ENCODE measurements at regions not wholly inside any gene's neighbourhood (a gene's known extent, or its start where the extent isn't known, plus 50 kb on each side); places are given as distances from the start of the nearest gene placed in this dataset.

DNA sequence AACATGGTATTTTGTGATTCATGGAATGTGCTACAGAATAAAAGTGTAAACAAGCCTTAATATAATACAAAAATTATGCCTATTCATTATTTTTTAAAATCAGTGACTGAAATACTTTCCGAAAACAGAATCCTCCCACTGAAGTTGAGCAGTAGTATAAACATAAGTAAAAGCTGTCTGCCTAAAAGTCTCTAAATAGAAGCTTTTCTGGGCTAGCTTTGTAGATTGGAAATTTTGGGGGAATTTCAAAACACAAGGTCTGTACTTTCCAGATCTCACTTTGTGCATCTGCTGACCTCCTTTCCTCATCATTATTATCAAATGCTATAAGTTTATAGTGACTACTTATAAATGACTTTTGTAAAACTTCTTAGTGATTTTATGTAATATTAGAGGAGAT is 80.4 kb upstream of the TRHDE start:
- no peak overlapping the region for H3K9ac ChIP-seq (ENCODE audit: low read depth, low read length)
- H4K91ac ChIP-seq (ENCODE audit: insufficient read depth, low read depth, low read length) = no peak overlapping the region
- no peak overlapping the region for H3K4me3 ChIP-seq (ENCODE audit: insufficient read depth, low read depth, low read length)
- intact Hi-C loops (cut with micrococcal nuclease) = no loop called here
- no peaks in the 10 kb centered on the region for H3K9me3 ChIP-seq (ENCODE audit: control insufficient read depth, insufficient read depth, low read length)
- no peak overlapping the region for H3K56ac ChIP-seq (ENCODE audit: extremely low read depth, insufficient read depth, low read length)
- H3K9me1 ChIP-seq (ENCODE audit: insufficient read depth, low read length) = no peaks in the 10 kb centered on the region
- H4K8ac ChIP-seq (ENCODE audit: low read depth in 2 of 2, low read length in 2 of 2) = no peak overlapping the region
- H2BK20ac ChIP-seq (ENCODE audit: low read depth, low read length) = no peak overlapping the region
- no peaks in the 10 kb centered on the region for H3K79me1 ChIP-seq (ENCODE audit: low read depth in 1 of 2, low read length in 2 of 2)
- no peak for DNase-seq
- H2AK9ac ChIP-seq (replicated peaks; ENCODE audit: low read depth, low read length, poor library complexity) = no peak overlapping the region
- TF ChIP-seq RFX5 (IDR thresholded peaks at IDR 0.05; ENCODE audit: low read depth, low read length) = no peak
- TF ChIP-seq, protein P1, sequence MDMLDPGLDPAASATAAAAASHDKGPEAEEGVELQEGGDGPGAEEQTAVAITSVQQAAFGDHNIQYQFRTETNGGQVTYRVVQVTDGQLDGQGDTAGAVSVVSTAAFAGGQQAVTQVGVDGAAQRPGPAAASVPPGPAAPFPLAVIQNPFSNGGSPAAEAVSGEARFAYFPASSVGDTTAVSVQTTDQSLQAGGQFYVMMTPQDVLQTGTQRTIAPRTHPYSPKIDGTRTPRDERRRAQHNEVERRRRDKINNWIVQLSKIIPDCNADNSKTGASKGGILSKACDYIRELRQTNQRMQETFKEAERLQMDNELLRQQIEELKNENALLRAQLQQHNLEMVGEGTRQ (IDR thresholded peaks at IDR 0.05; ENCODE audit: low read depth, low read length) = no peak
- no peak for TF ChIP-seq MXI1 (IDR thresholded peaks at IDR 0.05; ENCODE audit: borderline replicate concordance, low read depth, low read length)
- no peak for TF ChIP-seq MAFK (IDR thresholded peaks at IDR 0.05; ENCODE audit: low read depth, low read length)
- no peak for TF ChIP-seq NFE2L2 (IDR thresholded peaks at IDR 0.05; ENCODE audit: low read depth, low read length)
- no peak for TF ChIP-seq RCOR1 (IDR thresholded peaks at IDR 0.05; ENCODE audit: insufficient replicate concordance, low read length)
- TF ChIP-seq, protein P2, sequence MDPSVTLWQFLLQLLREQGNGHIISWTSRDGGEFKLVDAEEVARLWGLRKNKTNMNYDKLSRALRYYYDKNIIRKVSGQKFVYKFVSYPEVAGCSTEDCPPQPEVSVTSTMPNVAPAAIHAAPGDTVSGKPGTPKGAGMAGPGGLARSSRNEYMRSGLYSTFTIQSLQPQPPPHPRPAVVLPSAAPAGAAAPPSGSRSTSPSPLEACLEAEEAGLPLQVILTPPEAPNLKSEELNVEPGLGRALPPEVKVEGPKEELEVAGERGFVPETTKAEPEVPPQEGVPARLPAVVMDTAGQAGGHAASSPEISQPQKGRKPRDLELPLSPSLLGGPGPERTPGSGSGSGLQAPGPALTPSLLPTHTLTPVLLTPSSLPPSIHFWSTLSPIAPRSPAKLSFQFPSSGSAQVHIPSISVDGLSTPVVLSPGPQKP (IDR thresholded peaks at IDR 0.05; ENCODE audit: borderline replicate concordance, low read depth, low read length) = no peak
- no peak for TF ChIP-seq CHD1 (IDR thresholded peaks at IDR 0.05; ENCODE audit: low read depth, low read length)
- TF ChIP-seq, protein P3, sequence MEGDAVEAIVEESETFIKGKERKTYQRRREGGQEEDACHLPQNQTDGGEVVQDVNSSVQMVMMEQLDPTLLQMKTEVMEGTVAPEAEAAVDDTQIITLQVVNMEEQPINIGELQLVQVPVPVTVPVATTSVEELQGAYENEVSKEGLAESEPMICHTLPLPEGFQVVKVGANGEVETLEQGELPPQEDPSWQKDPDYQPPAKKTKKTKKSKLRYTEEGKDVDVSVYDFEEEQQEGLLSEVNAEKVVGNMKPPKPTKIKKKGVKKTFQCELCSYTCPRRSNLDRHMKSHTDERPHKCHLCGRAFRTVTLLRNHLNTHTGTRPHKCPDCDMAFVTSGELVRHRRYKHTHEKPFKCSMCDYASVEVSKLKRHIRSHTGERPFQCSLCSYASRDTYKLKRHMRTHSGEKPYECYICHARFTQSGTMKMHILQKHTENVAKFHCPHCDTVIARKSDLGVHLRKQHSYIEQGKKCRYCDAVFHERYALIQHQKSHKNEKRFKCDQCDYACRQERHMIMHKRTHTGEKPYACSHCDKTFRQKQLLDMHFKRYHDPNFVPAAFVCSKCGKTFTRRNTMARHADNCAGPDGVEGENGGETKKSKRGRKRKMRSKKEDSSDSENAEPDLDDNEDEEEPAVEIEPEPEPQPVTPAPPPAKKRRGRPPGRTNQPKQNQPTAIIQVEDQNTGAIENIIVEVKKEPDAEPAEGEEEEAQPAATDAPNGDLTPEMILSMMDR (conservative IDR thresholded peaks at IDR 0.05; ENCODE audit: low read depth, low read length) = no peak
- POLR2A ChIA-PET (ENCODE audit: unreplicated experiment) = no interaction called here
- H3K4ac ChIP-seq (ENCODE audit: low read depth, low read length) = no peak overlapping the region
- H3K23ac ChIP-seq (ENCODE audit: low read depth, low read length) = no peak overlapping the region
- no CpG with 5 or more reads among the region's 1 CpG for WGBS, 2 experiments (ENCODE audit: extremely low coverage in 2 of 2, insufficient read length in 1 of 2)
- no peak for ATAC-seq (ENCODE audit: low read depth)
- H3K4me2 ChIP-seq (ENCODE audit: low read depth, low read length) = no peak overlapping the region
- no peak overlapping the region for H4K5ac ChIP-seq (ENCODE audit: low read depth, low read length)
- no peaks in the 10 kb centered on the region for H4K20me1 ChIP-seq (ENCODE audit: insufficient read depth, low read length)
- no TSS peak for BruUV-seq (replicated peaks)
- no peak overlapping the region for H2AFZ ChIP-seq (replicated peaks; ENCODE audit: low read length, poor library complexity)
- H2BK5ac ChIP-seq (ENCODE audit: low read depth, low read length, poor library complexity, severe bottlenecking) = no peak overlapping the region
- no peak overlapping the region for H2BK120ac ChIP-seq (ENCODE audit: low read depth, low read length)
- H3K27me3 ChIP-seq (ENCODE audit: control insufficient read depth, insufficient read depth, low read length) = peaks cover 2% of the 10 kb centered on the region; the same call in 1 of the 2 replicates
- H3K27ac ChIP-seq (ENCODE audit: insufficient read depth, low read length) = no peak overlapping the region
- H2AK5ac ChIP-seq (ENCODE audit: low read depth, low read length) = no peak overlapping the region
- CTCF ChIA-PET = no interaction called here
- no peak overlapping the region for H3K18ac ChIP-seq (ENCODE audit: low read depth, low read length)
- no peak overlapping the region for H3K14ac ChIP-seq (replicated peaks; ENCODE audit: low read depth, low read length)
- H2BK15ac ChIP-seq (ENCODE audit: low read depth, low read length) = no peak overlapping the region
- H3K4me1 ChIP-seq (ENCODE audit: control insufficient read depth, insufficient read depth, low read length) = no peaks in the 10 kb centered on the region
- in situ Hi-C loops (cut with MboI; ENCODE audit: low sequenced_read_pairs) = no loop called here
- dilution Hi-C loops (cut with HindIII; ENCODE audit: low sequenced_read_pairs, unreplicated experiment) = no loop called here
- H3K36me3 ChIP-seq (ENCODE audit: control insufficient read depth, insufficient read depth, low read length) = no peaks in the 10 kb centered on the region
